ENCODE measurements at regions not wholly inside any gene's neighbourhood (a gene's known extent, or its start where the extent isn't known, plus 50 kb on each side); places are given as distances from the start of the nearest gene placed in this dataset.

DNA sequence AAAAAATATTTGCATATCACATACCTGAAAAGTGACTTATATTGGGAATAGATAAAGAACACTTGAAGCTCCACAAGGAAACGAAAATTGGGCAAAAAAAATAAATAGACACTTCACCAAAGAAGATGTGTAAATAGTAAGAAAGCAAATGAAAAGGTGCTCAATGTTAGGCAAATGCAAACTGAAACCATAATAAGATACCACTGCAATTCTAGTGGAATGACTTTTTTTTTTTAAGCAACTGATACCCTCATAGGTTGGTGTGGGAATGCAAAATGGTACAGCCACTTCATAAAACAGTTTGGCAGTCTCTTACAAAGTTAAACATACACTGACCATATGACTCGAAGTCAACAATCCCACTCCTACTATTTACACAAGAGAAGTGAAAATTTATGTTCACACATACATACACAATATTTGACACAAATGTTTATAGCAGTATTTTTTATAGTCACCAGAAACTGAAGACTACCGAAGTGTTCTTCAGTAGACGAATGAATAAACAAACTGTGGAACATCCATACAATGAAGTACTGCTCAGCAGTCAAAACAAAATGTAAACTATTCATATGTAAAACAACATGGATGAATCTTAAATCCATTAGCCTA, 176.3 kb downstream of the ZMAT3 start:
- H3K27ac ChIP-seq: no peak overlapping the region
- DNase-seq (ENCODE audit: low spot score in 2 of 2): no peak
- H3K4me1 ChIP-seq: no peaks in the 10 kb centered on the region

More for the DNA sequence above, 176.3 kb downstream of the ZMAT3 start:
- H3K36me3 ChIP-seq: no peaks in the 10 kb centered on the region
- no peaks in the 10 kb centered on the region for H3K27me3 ChIP-seq
- TF ChIP-seq, protein P1, sequence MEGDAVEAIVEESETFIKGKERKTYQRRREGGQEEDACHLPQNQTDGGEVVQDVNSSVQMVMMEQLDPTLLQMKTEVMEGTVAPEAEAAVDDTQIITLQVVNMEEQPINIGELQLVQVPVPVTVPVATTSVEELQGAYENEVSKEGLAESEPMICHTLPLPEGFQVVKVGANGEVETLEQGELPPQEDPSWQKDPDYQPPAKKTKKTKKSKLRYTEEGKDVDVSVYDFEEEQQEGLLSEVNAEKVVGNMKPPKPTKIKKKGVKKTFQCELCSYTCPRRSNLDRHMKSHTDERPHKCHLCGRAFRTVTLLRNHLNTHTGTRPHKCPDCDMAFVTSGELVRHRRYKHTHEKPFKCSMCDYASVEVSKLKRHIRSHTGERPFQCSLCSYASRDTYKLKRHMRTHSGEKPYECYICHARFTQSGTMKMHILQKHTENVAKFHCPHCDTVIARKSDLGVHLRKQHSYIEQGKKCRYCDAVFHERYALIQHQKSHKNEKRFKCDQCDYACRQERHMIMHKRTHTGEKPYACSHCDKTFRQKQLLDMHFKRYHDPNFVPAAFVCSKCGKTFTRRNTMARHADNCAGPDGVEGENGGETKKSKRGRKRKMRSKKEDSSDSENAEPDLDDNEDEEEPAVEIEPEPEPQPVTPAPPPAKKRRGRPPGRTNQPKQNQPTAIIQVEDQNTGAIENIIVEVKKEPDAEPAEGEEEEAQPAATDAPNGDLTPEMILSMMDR (IDR thresholded peaks at IDR 0.05): no peak
- TF ChIP-seq POLR2AphosphoS5 (IDR thresholded peaks at IDR 0.05): no peak
- TF ChIP-seq POLR2A (IDR thresholded peaks at IDR 0.05): no peak
- intact Hi-C loops (cut with DNase I; ENCODE audit: low total_unique reads): no loop called here
- no peak overlapping the region for H3K4me3 ChIP-seq
- peaks cover 0 to 6% of the 10 kb centered on the region in 2 donors for H3K9me3 ChIP-seq
